ENCODE measurements at regions not wholly inside any gene's neighbourhood (a gene's known extent, or its start where the extent isn't known, plus 50 kb on each side); places are given as distances from the start of the nearest gene placed in this dataset.

GRCh38 chr2:146997945-146998344, 846.9 kb upstream of the ACVR2A start:
- Histone ChIP-seq H3K36me3 (replicated peaks in 1 of 2; ENCODE audit: control extremely low read depth in 1 of 2, control insufficient read depth in 1 of 2, extremely low read depth in 1 of 2, insufficient read depth in 2 of 2, low read length in 1 of 2) (no peaks in the 10 kb centered on the region), H3K4me2 (replicated peaks; ENCODE audit: low read depth, low read length, poor library complexity, severe bottlenecking) (no peak overlapping the region), H3K27me3 (replicated peaks in 1 of 4; ENCODE audit: control extremely low read depth in 1 of 4, control insufficient read depth in 3 of 4, insufficient read depth in 4 of 4, low read length in 3 of 4) (no peaks in the 10 kb centered on the region), H3K9ac (ENCODE audit: low read length) (no peak overlapping the region), H3K27ac (ENCODE audit: low read length in 2 of 2) (no peak overlapping the region), H3K4me1 (ENCODE audit: control insufficient read depth in 2 of 2, insufficient read depth in 2 of 2, low read length in 2 of 2) (no peaks in the 10 kb centered on the region), H3K9me3 (ENCODE audit: control extremely low read depth in 1 of 3, control insufficient read depth in 2 of 3, insufficient read depth in 1 of 3, low read length in 2 of 3) (no peaks in the 10 kb centered on the region), H2AFZ (ENCODE audit: insufficient read depth, low read depth, low read length, poor library complexity, severe bottlenecking) (no peak overlapping the region), H3K79me2 (ENCODE audit: control insufficient read depth, insufficient read depth, low read length) (no peaks in the 10 kb centered on the region), H3K4me3 (ENCODE audit: control extremely low read depth in 1 of 5, extremely low read depth in 1 of 5, insufficient read depth in 1 of 5, low read depth in 2 of 5, low read length in 4 of 5) (no peak overlapping the region), H4K20me1 (ENCODE audit: control insufficient read depth, insufficient read depth, low read length, poor library complexity, severe bottlenecking) (no peaks in the 10 kb centered on the region)
- WGBS (ENCODE audit: insufficient coverage), result no CpG with 5 or more reads among the region's 2 CpGs
- Mint-ChIP-seq H3K27me3 (no peaks in the 10 kb centered on the region), H3K27ac (no peak overlapping the region), H3K9me3 (ENCODE audit: insufficient read depth) (no peaks in the 10 kb centered on the region), H3K4me1 (no peaks in the 10 kb centered on the region), H3K4me3 (no peak overlapping the region)
- DNase-seq, result no peak
- POLR2A ChIA-PET, result no interaction called here
- no peak for TF ChIP-seq CTCF (IDR thresholded peaks at IDR 0.05)
- no peak for TF ChIP-seq EZH2 (IDR thresholded peaks at IDR 0.05; ENCODE audit: borderline replicate concordance, insufficient read depth, low read depth, low read length, poor library complexity, severe bottlenecking)
- intact Hi-C loops (cut with micrococcal nuclease), result no loop called here
- CTCF ChIA-PET, result no interaction called here
- ATAC-seq (ENCODE audit: low read depth), result no peak

- Histone ChIP-seq H3K4me1 (ENCODE audit: control insufficient read depth in 2 of 2, insufficient read depth in 2 of 2, low read length in 2 of 2) (no peaks in the 10 kb centered on the region), H4K20me1 (ENCODE audit: control insufficient read depth, insufficient read depth, low read length, poor library complexity, severe bottlenecking) (no peaks in the 10 kb centered on the region), H3K9ac (ENCODE audit: low read length) (no peak overlapping the region), H3K4me3 (ENCODE audit: control extremely low read depth in 1 of 5, extremely low read depth in 1 of 5, insufficient read depth in 1 of 5, low read depth in 2 of 5, low read length in 4 of 5) (no peak overlapping the region), H3K36me3 (replicated peaks in 1 of 2; ENCODE audit: control extremely low read depth in 1 of 2, control insufficient read depth in 1 of 2, extremely low read depth in 1 of 2, insufficient read depth in 2 of 2, low read length in 1 of 2) (no peaks in the 10 kb centered on the region), H3K27ac (ENCODE audit: low read length in 2 of 2) (no peak overlapping the region), H3K9me3 (ENCODE audit: control extremely low read depth in 1 of 3, control insufficient read depth in 2 of 3, insufficient read depth in 1 of 3, low read length in 2 of 3) (no peaks in the 10 kb centered on the region), H3K79me2 (ENCODE audit: control insufficient read depth, insufficient read depth, low read length) (no peaks in the 10 kb centered on the region), H2AFZ (ENCODE audit: insufficient read depth, low read depth, low read length, poor library complexity, severe bottlenecking) (no peak overlapping the region), H3K27me3 (replicated peaks in 1 of 4; ENCODE audit: control extremely low read depth in 1 of 4, control insufficient read depth in 3 of 4, insufficient read depth in 4 of 4, low read length in 3 of 4) (no peaks in the 10 kb centered on the region), H3K4me2 (replicated peaks; ENCODE audit: low read depth, low read length, poor library complexity, severe bottlenecking) (no peak overlapping the region)
- TF ChIP-seq CTCF (IDR thresholded peaks at IDR 0.05) (no peak), EZH2 (IDR thresholded peaks at IDR 0.05; ENCODE audit: borderline replicate concordance, insufficient read depth, low read depth, low read length, poor library complexity, severe bottlenecking) (no peak)
- no peaks in the 10 kb centered on the region for H3K27me3 Mint-ChIP-seq
- H3K27ac Mint-ChIP-seq, result no peak overlapping the region
- ChIA-PET CTCF (no interaction called here), POLR2A (no interaction called here)
- ATAC-seq (ENCODE audit: low read depth) (no peak), DNase-seq (no peak)
- no peak overlapping the region for H3K4me3 Mint-ChIP-seq
- intact Hi-C loops (cut with micrococcal nuclease), result no loop called here
- H3K4me1 Mint-ChIP-seq, result no peaks in the 10 kb centered on the region
- no peaks in the 10 kb centered on the region for H3K9me3 Mint-ChIP-seq (ENCODE audit: insufficient read depth)
Measured at GRCh38 chr2:146997488-146997887, 847.3 kb upstream of the ACVR2A start.
